A673 (cell line): ENCODE measurements at regions not wholly inside any gene's neighbourhood (a gene's known extent, or its start where the extent isn't known, plus 50 kb on each side); places are given as distances from the start of the nearest gene placed in this dataset.

ENCODE experiments used
- EZH2 ChIP-seq: fragments of 200-600 bp; sonication (generic); IDR thresholded peaks from 2 replicates; pipeline ENCODE4 v1.6.1; 2017; ENCODE audit warnings: borderline replicate concordance, low read depth, mild to moderate bottlenecking, mixed read lengths, antibody characterized with exemption, low read length; ENCODE audit not compliant: poor library complexity, severe bottlenecking
- TF ChIP-seq, protein P1 (sequence below): fragments of 300-800, 200-600 bp; sonication (generic); conservative IDR thresholded peaks from 2 replicates; pipeline ENCODE4 v1.5.1; 2017; ENCODE audit warnings: low read depth, mild to moderate bottlenecking, antibody characterized with exemption, low read length, moderate library complexity, mixed read lengths

- TF ChIP-seq, protein P1, sequence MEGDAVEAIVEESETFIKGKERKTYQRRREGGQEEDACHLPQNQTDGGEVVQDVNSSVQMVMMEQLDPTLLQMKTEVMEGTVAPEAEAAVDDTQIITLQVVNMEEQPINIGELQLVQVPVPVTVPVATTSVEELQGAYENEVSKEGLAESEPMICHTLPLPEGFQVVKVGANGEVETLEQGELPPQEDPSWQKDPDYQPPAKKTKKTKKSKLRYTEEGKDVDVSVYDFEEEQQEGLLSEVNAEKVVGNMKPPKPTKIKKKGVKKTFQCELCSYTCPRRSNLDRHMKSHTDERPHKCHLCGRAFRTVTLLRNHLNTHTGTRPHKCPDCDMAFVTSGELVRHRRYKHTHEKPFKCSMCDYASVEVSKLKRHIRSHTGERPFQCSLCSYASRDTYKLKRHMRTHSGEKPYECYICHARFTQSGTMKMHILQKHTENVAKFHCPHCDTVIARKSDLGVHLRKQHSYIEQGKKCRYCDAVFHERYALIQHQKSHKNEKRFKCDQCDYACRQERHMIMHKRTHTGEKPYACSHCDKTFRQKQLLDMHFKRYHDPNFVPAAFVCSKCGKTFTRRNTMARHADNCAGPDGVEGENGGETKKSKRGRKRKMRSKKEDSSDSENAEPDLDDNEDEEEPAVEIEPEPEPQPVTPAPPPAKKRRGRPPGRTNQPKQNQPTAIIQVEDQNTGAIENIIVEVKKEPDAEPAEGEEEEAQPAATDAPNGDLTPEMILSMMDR, result peak; percentile 43; the same call in 1 of the 2 replicates
- TF ChIP-seq EZH2, result no peak
These were observed 1858.6 kb upstream of the CDH9 start for GRCh38 chr5:28896949-28897348.
